ENCODE measurements at regions not wholly inside any gene's neighbourhood (a gene's known extent, or its start where the extent isn't known, plus 50 kb on each side); places are given as distances from the start of the nearest gene placed in this dataset.

- TF ChIP-seq, protein P1, sequence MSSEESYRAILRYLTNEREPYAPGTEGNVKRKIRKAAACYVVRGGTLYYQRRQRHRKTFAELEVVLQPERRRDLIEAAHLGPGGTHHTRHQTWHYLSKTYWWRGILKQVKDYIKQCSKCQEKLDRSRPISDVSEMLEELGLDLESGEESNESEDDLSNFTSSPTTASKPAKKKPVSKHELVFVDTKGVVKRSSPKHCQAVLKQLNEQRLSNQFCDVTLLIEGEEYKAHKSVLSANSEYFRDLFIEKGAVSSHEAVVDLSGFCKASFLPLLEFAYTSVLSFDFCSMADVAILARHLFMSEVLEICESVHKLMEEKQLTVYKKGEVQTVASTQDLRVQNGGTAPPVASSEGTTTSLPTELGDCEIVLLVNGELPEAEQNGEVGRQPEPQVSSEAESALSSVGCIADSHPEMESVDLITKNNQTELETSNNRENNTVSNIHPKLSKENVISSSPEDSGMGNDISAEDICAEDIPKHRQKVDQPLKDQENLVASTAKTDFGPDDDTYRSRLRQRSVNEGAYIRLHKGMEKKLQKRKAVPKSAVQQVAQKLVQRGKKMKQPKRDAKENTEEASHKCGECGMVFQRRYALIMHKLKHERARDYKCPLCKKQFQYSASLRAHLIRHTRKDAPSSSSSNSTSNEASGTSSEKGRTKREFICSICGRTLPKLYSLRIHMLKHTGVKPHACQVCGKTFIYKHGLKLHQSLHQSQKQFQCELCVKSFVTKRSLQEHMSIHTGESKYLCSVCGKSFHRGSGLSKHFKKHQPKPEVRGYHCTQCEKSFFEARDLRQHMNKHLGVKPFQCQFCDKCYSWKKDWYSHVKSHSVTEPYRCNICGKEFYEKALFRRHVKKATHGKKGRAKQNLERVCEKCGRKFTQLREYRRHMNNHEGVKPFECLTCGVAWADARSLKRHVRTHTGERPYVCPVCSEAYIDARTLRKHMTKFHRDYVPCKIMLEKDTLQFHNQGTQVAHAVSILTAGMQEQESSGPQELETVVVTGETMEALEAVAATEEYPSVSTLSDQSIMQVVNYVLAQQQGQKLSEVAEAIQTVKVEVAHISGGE (tag by site-specific recombination; conservative IDR thresholded peaks at IDR 0.05; ENCODE audit: low read depth) = no peak
- TF ChIP-seq ZNF174 (tag by site-specific recombination; IDR thresholded peaks at IDR 0.05) (no peak), PATZ1 (tag by site-specific recombination; IDR thresholded peaks at IDR 0.05) (no peak), ZNF121 (tag by site-specific recombination; IDR thresholded peaks at IDR 0.05) (no peak), ZNF48 (tag by site-specific recombination; IDR thresholded peaks at IDR 0.05) (no peak), ZNF221 (tag by site-specific recombination; IDR thresholded peaks at IDR 0.05; ENCODE audit: borderline replicate concordance) (no peak), ZBTB17 (tag by site-specific recombination; IDR thresholded peaks at IDR 0.05) (no peak), REST (tag by site-specific recombination; IDR thresholded peaks at IDR 0.05) (no peak), SP7 (tag by site-specific recombination; IDR thresholded peaks at IDR 0.05) (no peak)
- TF ChIP-seq, protein P2, sequence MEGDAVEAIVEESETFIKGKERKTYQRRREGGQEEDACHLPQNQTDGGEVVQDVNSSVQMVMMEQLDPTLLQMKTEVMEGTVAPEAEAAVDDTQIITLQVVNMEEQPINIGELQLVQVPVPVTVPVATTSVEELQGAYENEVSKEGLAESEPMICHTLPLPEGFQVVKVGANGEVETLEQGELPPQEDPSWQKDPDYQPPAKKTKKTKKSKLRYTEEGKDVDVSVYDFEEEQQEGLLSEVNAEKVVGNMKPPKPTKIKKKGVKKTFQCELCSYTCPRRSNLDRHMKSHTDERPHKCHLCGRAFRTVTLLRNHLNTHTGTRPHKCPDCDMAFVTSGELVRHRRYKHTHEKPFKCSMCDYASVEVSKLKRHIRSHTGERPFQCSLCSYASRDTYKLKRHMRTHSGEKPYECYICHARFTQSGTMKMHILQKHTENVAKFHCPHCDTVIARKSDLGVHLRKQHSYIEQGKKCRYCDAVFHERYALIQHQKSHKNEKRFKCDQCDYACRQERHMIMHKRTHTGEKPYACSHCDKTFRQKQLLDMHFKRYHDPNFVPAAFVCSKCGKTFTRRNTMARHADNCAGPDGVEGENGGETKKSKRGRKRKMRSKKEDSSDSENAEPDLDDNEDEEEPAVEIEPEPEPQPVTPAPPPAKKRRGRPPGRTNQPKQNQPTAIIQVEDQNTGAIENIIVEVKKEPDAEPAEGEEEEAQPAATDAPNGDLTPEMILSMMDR (tag by site-specific recombination; IDR thresholded peaks at IDR 0.05) = no peak
- TF ChIP-seq, protein P3, sequence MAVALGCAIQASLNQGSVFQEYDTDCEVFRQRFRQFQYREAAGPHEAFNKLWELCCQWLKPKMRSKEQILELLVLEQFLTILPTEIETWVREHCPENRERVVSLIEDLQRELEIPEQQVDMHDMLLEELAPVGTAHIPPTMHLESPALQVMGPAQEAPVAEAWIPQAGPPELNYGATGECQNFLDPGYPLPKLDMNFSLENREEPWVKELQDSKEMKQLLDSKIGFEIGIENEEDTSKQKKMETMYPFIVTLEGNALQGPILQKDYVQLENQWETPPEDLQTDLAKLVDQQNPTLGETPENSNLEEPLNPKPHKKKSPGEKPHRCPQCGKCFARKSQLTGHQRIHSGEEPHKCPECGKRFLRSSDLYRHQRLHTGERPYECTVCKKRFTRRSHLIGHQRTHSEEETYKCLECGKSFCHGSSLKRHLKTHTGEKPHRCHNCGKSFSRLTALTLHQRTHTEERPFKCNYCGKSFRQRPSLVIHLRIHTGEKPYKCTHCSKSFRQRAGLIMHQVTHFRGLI (tag by site-specific recombination; IDR thresholded peaks at IDR 0.05) = no peak
- TF ChIP-seq, protein P4, sequence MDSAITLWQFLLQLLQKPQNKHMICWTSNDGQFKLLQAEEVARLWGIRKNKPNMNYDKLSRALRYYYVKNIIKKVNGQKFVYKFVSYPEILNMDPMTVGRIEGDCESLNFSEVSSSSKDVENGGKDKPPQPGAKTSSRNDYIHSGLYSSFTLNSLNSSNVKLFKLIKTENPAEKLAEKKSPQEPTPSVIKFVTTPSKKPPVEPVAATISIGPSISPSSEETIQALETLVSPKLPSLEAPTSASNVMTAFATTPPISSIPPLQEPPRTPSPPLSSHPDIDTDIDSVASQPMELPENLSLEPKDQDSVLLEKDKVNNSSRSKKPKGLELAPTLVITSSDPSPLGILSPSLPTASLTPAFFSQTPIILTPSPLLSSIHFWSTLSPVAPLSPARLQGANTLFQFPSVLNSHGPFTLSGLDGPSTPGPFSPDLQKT (IDR thresholded peaks at IDR 0.05; ENCODE audit: borderline replicate concordance, low read depth, low read length) = no peak
These were observed 181.2 kb downstream of the FGF9 start for GRCh38 chr13:21852043-21852442.
